ENCODE measurements at regions not wholly inside any gene's neighbourhood (a gene's known extent, or its start where the extent isn't known, plus 50 kb on each side); places are given as distances from the start of the nearest gene placed in this dataset.

- TF ChIP-seq CTCF (IDR thresholded peaks at IDR 0.05) (no peak), POLR2A (IDR thresholded peaks at IDR 0.05) (no peak)
Measured at GRCh38 chr5:154607746-154608145, 129.7 kb upstream of the HAND1 start.

Measured in Peyer's patch (tissue), 4 donors.